ENCODE measurements at regions not wholly inside any gene's neighbourhood (a gene's known extent, or its start where the extent isn't known, plus 50 kb on each side); places are given as distances from the start of the nearest gene placed in this dataset.
"Not testable (repeated sequence)": the region's sequence is repeated elsewhere in the genome, so short reads cannot be mapped to it uniquely, and the experiment has no call there.

- no peaks in the 10 kb centered on the region for H3K4me1 Mint-ChIP-seq
Observed at GRCh38 chr12:105600911-105601545, 270.5 kb downstream of the C12orf75 start.

DNA sequence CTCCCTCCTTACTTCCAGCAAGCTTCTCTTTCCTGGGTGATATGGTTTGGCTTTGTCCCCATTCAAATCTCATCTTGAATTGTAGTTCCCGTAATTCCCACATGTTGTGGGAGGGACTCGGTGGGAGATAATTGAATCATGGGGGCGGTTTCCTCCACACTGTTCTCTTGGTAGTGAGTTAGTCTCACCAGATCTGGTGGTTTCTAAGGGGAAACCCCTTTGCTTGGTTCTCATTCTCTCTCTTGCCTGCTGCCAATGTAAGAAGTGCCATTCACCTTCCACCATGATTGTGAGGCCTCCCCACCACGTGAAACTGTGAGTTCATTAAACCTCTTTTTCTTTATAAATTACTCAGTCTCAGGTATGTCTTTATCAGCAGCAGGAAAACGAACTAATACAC is 271.8 kb downstream of the C12orf75 start:
- not testable (repeated sequence) for H3K4me3 Mint-ChIP-seq; H3K36me3 Mint-ChIP-seq; DNase-seq; ATAC-seq (ENCODE audit: low read depth in 2 of 2); H3K27ac Mint-ChIP-seq; H3K27me3 Mint-ChIP-seq; H3K4me1 Mint-ChIP-seq
- peaks cover 0 to 12% (median 0%) of the 10 kb centered on the region in 7 donors for H3K9me3 Mint-ChIP-seq

More at GRCh38 chr12:105600911-105601545, 270.5 kb downstream of the C12orf75 start:
- H3K27me3 Mint-ChIP-seq = peaks cover 0 to 7% (median 0%) of the 10 kb centered on the region in 3 donors
- H3K4me3 Mint-ChIP-seq = no peak overlapping the region
- DNase-seq (no peak), ATAC-seq (ENCODE audit: low read depth in 2 of 2) (no peak)
- no peak overlapping the region for H3K27ac Mint-ChIP-seq
- peaks cover 0 to 12% (median 0%) of the 10 kb centered on the region in 7 donors for H3K9me3 Mint-ChIP-seq
- no peaks in the 10 kb centered on the region for H3K36me3 Mint-ChIP-seq

DNA sequence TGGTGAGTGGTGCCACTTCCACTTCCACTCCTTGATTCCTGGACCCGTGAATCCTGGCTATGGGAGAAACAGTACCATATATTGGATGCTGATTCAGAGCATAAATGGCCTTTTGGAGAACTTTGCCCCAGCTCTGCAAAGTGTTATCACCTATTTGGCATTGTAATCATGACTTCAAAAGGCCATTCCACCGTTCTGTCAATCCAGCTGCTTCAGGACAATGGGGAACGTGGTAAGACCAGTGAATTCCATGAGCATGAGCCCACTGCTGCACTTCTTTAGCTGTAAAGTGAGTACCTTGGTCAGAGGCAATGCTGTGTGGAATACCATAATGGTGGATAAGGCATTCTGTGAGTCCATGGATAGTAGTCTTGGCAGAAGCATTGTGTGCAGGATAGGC is 273.8 kb downstream of the C12orf75 start:
- not testable (repeated sequence) for H3K27ac Mint-ChIP-seq; ATAC-seq (ENCODE audit: low read depth in 2 of 2); H3K27me3 Mint-ChIP-seq; H3K4me3 Mint-ChIP-seq; DNase-seq; H3K9me3 Mint-ChIP-seq; H3K4me1 Mint-ChIP-seq; H3K36me3 Mint-ChIP-seq

- not testable (repeated sequence) for H3K27ac Mint-ChIP-seq; H3K4me1 Mint-ChIP-seq; ATAC-seq (ENCODE audit: low read depth in 2 of 2); H3K36me3 Mint-ChIP-seq; H3K4me3 Mint-ChIP-seq; H3K27me3 Mint-ChIP-seq; DNase-seq; H3K9me3 Mint-ChIP-seq
Observed at GRCh38 chr12:105606613-105607012, 276.1 kb downstream of the C12orf75 start.

DNA sequence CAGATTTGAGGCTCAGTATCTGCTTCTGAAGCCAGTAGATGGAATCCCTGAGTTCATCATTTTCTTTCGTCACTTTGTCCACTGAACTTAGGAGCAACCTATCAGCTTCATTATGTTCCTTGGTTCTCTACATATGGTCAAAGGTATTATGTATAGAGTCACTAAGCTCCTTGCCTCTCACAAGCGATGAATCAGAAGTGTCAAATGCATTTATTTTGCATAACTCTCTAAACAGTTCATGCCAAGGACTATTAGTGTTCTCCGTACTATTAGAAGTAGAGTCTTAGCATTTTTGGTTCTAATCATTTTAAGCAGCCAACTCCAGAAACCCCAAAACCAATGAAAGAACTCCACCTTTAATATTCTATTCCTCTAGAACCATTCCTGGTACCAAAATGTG is 278.5 kb downstream of the C12orf75 start:
- H3K36me3 Mint-ChIP-seq; DNase-seq; H3K27me3 Mint-ChIP-seq; H3K27ac Mint-ChIP-seq; H3K9me3 Mint-ChIP-seq; H3K4me1 Mint-ChIP-seq; ATAC-seq (ENCODE audit: low read depth in 2 of 2); H3K4me3 Mint-ChIP-seq: not testable (repeated sequence)

GRCh38 chr12:105610459-105610858 is 280.0 kb downstream of the C12orf75 start:
- ATAC-seq (ENCODE audit: low read depth in 2 of 2) = no peak
- no peak overlapping the region for H3K27ac Mint-ChIP-seq
- H3K4me1 Mint-ChIP-seq = no peaks in the 10 kb centered on the region
- H3K9me3 Mint-ChIP-seq = peaks cover 0 to 4% (median 0%) of the 10 kb centered on the region in 7 donors
- no peaks in the 10 kb centered on the region for H3K36me3 Mint-ChIP-seq
- no peak overlapping the region for H3K4me3 Mint-ChIP-seq
- DNase-seq = no peak
- H3K27me3 Mint-ChIP-seq = peaks cover 0 to 7% (median 0%) of the 10 kb centered on the region in 3 donors

GRCh38 chr12:105611340-105611739 is 280.8 kb downstream of the C12orf75 start:
- no peaks in the 10 kb centered on the region for H3K4me1 Mint-ChIP-seq
- H3K4me3 Mint-ChIP-seq = no peak overlapping the region
- H3K36me3 Mint-ChIP-seq = no peaks in the 10 kb centered on the region
- ATAC-seq (ENCODE audit: low read depth in 2 of 2) = no peak
- no peak for DNase-seq
- H3K27ac Mint-ChIP-seq = peak overlapping the region in 1 of 6 donors; percentile 45
- peaks cover 0 to 4% (median 0%) of the 10 kb centered on the region in 7 donors for H3K9me3 Mint-ChIP-seq
- H3K27me3 Mint-ChIP-seq = peaks cover 0 to 7% (median 3%) of the 10 kb centered on the region in 3 donors

GRCh38 chr12:105613269-105613668 is 282.8 kb downstream of the C12orf75 start:
- ATAC-seq (ENCODE audit: low read depth in 2 of 2) (no peak), DNase-seq (no peak)
- Mint-ChIP-seq H3K4me1 (no peaks in the 10 kb centered on the region), H3K27ac (no peak overlapping the region), H3K27me3 (peaks cover 6 to 11% (median 8%) of the 10 kb centered on the region in 3 donors), H3K4me3 (no peak overlapping the region), H3K9me3 (peaks cover 0 to 8% (median 0%) of the 10 kb centered on the region in 7 donors), H3K36me3 (no peaks in the 10 kb centered on the region)

DNA sequence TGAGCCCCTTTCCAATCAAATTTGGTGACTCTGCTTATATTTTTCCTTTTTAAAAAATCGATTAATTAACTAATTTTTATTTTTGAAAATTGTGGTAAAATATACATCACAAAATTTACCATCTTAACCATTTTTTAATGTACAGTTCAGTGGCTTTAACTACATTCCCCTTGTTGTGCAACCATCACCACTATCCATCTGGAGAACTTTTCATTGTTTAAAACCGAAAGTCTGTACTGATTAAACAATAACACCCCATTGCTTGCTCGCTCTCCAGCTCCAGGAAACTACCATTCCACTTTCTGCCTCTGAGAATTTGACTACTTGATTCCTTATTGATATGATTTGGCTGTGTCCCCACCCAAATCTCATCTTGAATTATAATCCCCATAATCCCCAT is 283.4 kb downstream of the C12orf75 start:
- no peaks in the 10 kb centered on the region for H3K4me1 Mint-ChIP-seq
- DNase-seq = no peak
- H3K9me3 Mint-ChIP-seq = peaks cover 0 to 8% (median 0%) of the 10 kb centered on the region in 7 donors
- H3K36me3 Mint-ChIP-seq = no peaks in the 10 kb centered on the region
- no peak for ATAC-seq (ENCODE audit: low read depth in 2 of 2)
- peak overlapping the region in 1 of 6 donors; percentile 10 for H3K27ac Mint-ChIP-seq
- H3K27me3 Mint-ChIP-seq = peaks cover 6 to 11% (median 9%) of the 10 kb centered on the region in 3 donors
- H3K4me3 Mint-ChIP-seq = no peak overlapping the region

GRCh38 chr12:105616971-105617540 is 286.6 kb downstream of the C12orf75 start:
- DNase-seq = no peak
- no peaks in the 10 kb centered on the region for H3K36me3 Mint-ChIP-seq
- no peak overlapping the region for H3K4me3 Mint-ChIP-seq
- peaks cover 0 to 9% (median 0%) of the 10 kb centered on the region in 7 donors for H3K9me3 Mint-ChIP-seq
- H3K27me3 Mint-ChIP-seq = peaks cover 6 to 19% (median 9%) of the 10 kb centered on the region in 3 donors
- ATAC-seq (ENCODE audit: low read depth in 2 of 2) = no peak
- H3K4me1 Mint-ChIP-seq = no peaks in the 10 kb centered on the region
- H3K27ac Mint-ChIP-seq = no peak overlapping the region

- peaks cover 0 to 23% (median 9%) of the 10 kb centered on the region in 3 donors for H3K27me3 Mint-ChIP-seq
- DNase-seq = no peak
- no peak for ATAC-seq (ENCODE audit: low read depth in 2 of 2)
Observed at GRCh38 chr12:105622220-105622619, 291.7 kb downstream of the C12orf75 start.

DNA sequence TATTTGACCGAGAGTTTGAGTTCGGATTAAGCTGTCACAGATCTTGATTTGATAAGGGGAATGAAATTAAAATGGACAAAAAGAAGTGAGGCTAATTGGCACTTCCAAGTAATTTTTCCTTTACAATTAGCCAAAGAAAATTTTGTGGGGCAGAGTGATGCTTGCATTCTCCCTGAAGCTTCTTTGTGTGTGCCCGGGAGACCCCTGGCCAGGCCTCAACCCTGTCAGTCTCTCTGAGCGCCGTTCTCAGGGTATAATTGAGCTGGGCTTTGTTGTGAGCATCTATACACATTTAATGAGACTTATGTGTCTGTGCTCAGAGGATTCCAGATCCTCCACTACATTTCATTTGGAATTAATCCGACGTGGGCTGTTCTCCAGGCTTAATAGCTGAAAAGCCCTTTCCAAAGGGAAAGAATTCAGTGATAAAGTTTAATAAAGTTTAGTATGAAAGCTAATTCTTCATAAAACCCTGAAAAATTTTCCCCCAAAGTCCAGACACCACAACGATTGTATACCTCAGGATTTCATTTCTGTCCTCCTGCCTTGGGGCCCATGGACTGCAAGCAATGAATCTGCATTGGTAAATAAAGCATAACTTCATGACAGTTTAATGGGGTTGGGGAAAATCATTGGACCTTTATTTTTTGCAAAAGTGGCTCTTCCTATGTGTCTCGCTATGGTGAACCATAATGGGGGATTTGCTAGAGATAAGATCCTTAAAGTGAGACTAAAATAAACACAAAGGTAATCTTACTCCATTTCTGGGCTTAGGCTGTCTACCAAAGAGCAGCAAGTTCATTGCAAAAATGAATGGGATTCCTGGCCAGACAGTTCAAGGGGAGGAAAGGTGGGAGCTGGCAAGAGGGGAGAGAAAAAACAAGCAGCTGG is 292.6 kb downstream of the C12orf75 start:
- Mint-ChIP-seq H3K4me3 (no peak overlapping the region), H3K9me3 (peaks cover 0 to 9% (median 2%) of the 10 kb centered on the region in 7 donors)

More at GRCh38 chr12:105622220-105622619, 291.7 kb downstream of the C12orf75 start:
- Mint-ChIP-seq H3K9me3 (peaks cover 0 to 9% (median 2%) of the 10 kb centered on the region in 7 donors), H3K4me3 (no peak overlapping the region), H3K36me3 (no peaks in the 10 kb centered on the region), H3K4me1 (no peaks in the 10 kb centered on the region), H3K27ac (no peak overlapping the region)

GRCh38 chr12:105626653-105627052 is 296.2 kb downstream of the C12orf75 start:
- DNase-seq (no peak), ATAC-seq (ENCODE audit: low read depth in 2 of 2) (no peak)
- H3K27me3 Mint-ChIP-seq = peaks cover 0 to 14% (median 0%) of the 10 kb centered on the region in 3 donors
- H3K27ac Mint-ChIP-seq = no peak overlapping the region
- H3K4me1 Mint-ChIP-seq = no peaks in the 10 kb centered on the region
- H3K9me3 Mint-ChIP-seq = peaks cover 0 to 4% (median 1%) of the 10 kb centered on the region in 7 donors
- no peaks in the 10 kb centered on the region for H3K36me3 Mint-ChIP-seq
- H3K4me3 Mint-ChIP-seq = no peak overlapping the region

More for the DNA sequence above, 292.6 kb downstream of the C12orf75 start:
- H3K4me1 Mint-ChIP-seq = no peaks in the 10 kb centered on the region
- ATAC-seq (ENCODE audit: low read depth in 2 of 2) = no peak
- no peak overlapping the region for H3K27ac Mint-ChIP-seq
- H3K27me3 Mint-ChIP-seq = peaks cover 0 to 20% (median 3%) of the 10 kb centered on the region in 3 donors
- H3K36me3 Mint-ChIP-seq = no peaks in the 10 kb centered on the region
- DNase-seq = no peak
